ENCODE measurements at regions not wholly inside any gene's neighbourhood (a gene's known extent, or its start where the extent isn't known, plus 50 kb on each side); places are given as distances from the start of the nearest gene placed in this dataset.

DNA sequence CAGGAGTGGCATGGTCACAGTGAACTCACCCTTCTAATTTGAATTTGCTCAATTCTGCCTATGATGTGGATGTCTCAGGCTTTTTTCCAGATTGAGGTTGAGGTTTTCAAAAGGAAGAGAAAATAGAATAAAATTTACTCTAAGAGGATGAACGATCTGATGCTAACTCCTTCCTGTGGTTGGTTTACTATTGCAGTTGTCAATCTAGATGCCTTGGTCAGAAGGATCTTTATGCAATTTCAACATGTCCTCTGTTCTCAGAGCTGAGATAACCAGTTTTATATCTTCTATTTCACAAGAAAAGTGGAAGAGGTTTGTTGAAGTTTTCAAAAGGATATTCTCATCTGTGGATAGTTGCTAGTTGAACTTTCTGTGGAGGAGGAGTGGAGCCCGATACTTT is 150.7 kb upstream of the WDR11 start:
- Histone ChIP-seq H3K23me2 (ENCODE audit: insufficient read length, low read depth, low read length, poor library complexity, severe bottlenecking) (no peaks in the 10 kb centered on the region), H2AK5ac (ENCODE audit: insufficient read length, low read length) (no peak overlapping the region), H3K4me1 (ENCODE audit: insufficient read depth, low read length) (no peaks in the 10 kb centered on the region), H3K9me3 (ENCODE audit: control insufficient read depth, low read depth, low read length) (no peaks in the 10 kb centered on the region), H3K79me1 (ENCODE audit: insufficient read depth, low read depth, low read length, poor library complexity, severe bottlenecking) (no peaks in the 10 kb centered on the region), H3K56ac (ENCODE audit: insufficient read length, low read depth, low read length) (no peak overlapping the region), H3T11ph (ENCODE audit: low read length) (no peak overlapping the region), H2BK20ac (ENCODE audit: low read depth, low read length, poor library complexity, severe bottlenecking) (no peak overlapping the region), H3K18ac (ENCODE audit: insufficient read length, low read depth, low read length) (no peak overlapping the region), H2BK15ac (ENCODE audit: low read depth, low read length) (no peak overlapping the region), H2BK120ac (ENCODE audit: low read depth, low read length, poor library complexity, severe bottlenecking) (no peak overlapping the region), H4K91ac (ENCODE audit: insufficient read length, low read depth, low read length) (no peak overlapping the region), H3K27me3 (ENCODE audit: insufficient read depth, low read length) (no peaks in the 10 kb centered on the region), H3K9ac (ENCODE audit: extremely low read depth, insufficient read length, low read length) (no peak overlapping the region), H3K14ac (ENCODE audit: insufficient read depth, low read length) (no peak overlapping the region), H4K20me1 (ENCODE audit: control insufficient read depth, insufficient read depth, insufficient read length) (no peaks in the 10 kb centered on the region), H3K27ac (ENCODE audit: insufficient read length, low read depth, low read length) (no peak overlapping the region), H3K23ac (ENCODE audit: insufficient read length, low read depth, low read length) (no peak overlapping the region), H3K4ac (ENCODE audit: low read depth, low read length) (no peak overlapping the region), H2BK12ac (ENCODE audit: insufficient read length, low read depth, low read length) (no peak overlapping the region), H3K79me2 (ENCODE audit: insufficient read depth, low read length) (no peaks in the 10 kb centered on the region), H3K4me2 (ENCODE audit: insufficient read depth, insufficient read length, low read length) (no peak overlapping the region), H2BK5ac (ENCODE audit: insufficient read length, low read length) (no peak overlapping the region), H4K5ac (ENCODE audit: insufficient read length, low read depth, low read length) (no peak overlapping the region), H2AFZ (ENCODE audit: low read length) (no peak overlapping the region), H4K8ac (replicated peaks; ENCODE audit: insufficient read length, low read depth, low read length) (no peak overlapping the region)
- TF ChIP-seq, protein P1, sequence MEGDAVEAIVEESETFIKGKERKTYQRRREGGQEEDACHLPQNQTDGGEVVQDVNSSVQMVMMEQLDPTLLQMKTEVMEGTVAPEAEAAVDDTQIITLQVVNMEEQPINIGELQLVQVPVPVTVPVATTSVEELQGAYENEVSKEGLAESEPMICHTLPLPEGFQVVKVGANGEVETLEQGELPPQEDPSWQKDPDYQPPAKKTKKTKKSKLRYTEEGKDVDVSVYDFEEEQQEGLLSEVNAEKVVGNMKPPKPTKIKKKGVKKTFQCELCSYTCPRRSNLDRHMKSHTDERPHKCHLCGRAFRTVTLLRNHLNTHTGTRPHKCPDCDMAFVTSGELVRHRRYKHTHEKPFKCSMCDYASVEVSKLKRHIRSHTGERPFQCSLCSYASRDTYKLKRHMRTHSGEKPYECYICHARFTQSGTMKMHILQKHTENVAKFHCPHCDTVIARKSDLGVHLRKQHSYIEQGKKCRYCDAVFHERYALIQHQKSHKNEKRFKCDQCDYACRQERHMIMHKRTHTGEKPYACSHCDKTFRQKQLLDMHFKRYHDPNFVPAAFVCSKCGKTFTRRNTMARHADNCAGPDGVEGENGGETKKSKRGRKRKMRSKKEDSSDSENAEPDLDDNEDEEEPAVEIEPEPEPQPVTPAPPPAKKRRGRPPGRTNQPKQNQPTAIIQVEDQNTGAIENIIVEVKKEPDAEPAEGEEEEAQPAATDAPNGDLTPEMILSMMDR (conservative IDR thresholded peaks at IDR 0.05), result no peak
- H3K4me1 Mint-ChIP-seq, result no peaks in the 10 kb centered on the region
- no peak overlapping the region for H3K4me3 Mint-ChIP-seq
- peaks cover 16 to 26% of the 10 kb centered on the region in 2 experiments for H3K9me3 Mint-ChIP-seq
- no CpG with 5 or more reads among the region's 2 CpGs for WGBS (ENCODE audit: extremely low coverage, insufficient read length, low lambda C conversion rate)
- H3K36me3 Mint-ChIP-seq (ENCODE audit: insufficient read depth in 1 of 3, low read depth in 3 of 3), result peaks cover 2 to 21% (median 7%) of the 10 kb centered on the region in 3 experiments; a peak in 5 of 7 replicates
- no peak overlapping the region for H3K27ac Mint-ChIP-seq
- DNase-seq, result no peak
- H3K27me3 Mint-ChIP-seq (ENCODE audit: low read depth), result peaks cover 5% of the 10 kb centered on the region

Measured in H9 (cell line).